GM18508 (cell line): ENCODE measurements at regions not wholly inside any gene's neighbourhood (a gene's known extent, or its start where the extent isn't known, plus 50 kb on each side); places are given as distances from the start of the nearest gene placed in this dataset.

ENCODE experiments used
- ATAC-seq: cut with Tn5 transposase; IDR thresholded peaks from one replicate; pipeline ENCODE4 v1.9.1; 2021; ENCODE audit warnings: moderate number of reproducible peaks; ENCODE audit not compliant: insufficient read depth, unreplicated experiment

GRCh38 chr13:34085204-34085603 lies 267.3 kb downstream of the RFC3 start:
- no peak for ATAC-seq

- ATAC-seq = peak; percentile 41
Measured at GRCh38 chr13:34086281-34086680, 268.3 kb downstream of the RFC3 start.

GRCh38 chr13:34087791-34088190 lies 269.8 kb downstream of the RFC3 start:
- ATAC-seq = no peak

- ATAC-seq = no peak
Measured at GRCh38 chr13:34103854-34104253, 285.9 kb downstream of the RFC3 start.

- ATAC-seq = no peak
Measured at GRCh38 chr13:34104853-34105252, 286.9 kb downstream of the RFC3 start.

GRCh38 chr13:34107806-34108205 lies 289.9 kb downstream of the RFC3 start:
- ATAC-seq = no peak

- ATAC-seq = no peak
Measured at GRCh38 chr13:34108410-34108809, 290.5 kb downstream of the RFC3 start.

GRCh38 chr13:34114581-34114980 lies 296.6 kb downstream of the RFC3 start:
- ATAC-seq = no peak

- no peak for ATAC-seq
Measured at GRCh38 chr13:34116651-34117050, 298.7 kb downstream of the RFC3 start.

- ATAC-seq = no peak
Measured at GRCh38 chr13:34124666-34125306, 306.8 kb downstream of the RFC3 start.

- no peak for ATAC-seq
Measured at GRCh38 chr13:34127523-34127922, 309.6 kb downstream of the RFC3 start.

- no peak for ATAC-seq
Measured at GRCh38 chr13:34128661-34129060, 310.7 kb downstream of the RFC3 start.

GRCh38 chr13:34129436-34129835 lies 311.5 kb downstream of the RFC3 start:
- ATAC-seq = no peak

GRCh38 chr13:34137200-34137599 lies 319.3 kb downstream of the RFC3 start:
- no peak for ATAC-seq

- ATAC-seq = no peak
Measured at GRCh38 chr13:34139660-34140227, 321.8 kb downstream of the RFC3 start.

- no peak for ATAC-seq
Measured at GRCh38 chr13:34143637-34144036, 325.7 kb downstream of the RFC3 start.

GRCh38 chr13:34144142-34144541 lies 326.2 kb downstream of the RFC3 start:
- no peak for ATAC-seq

- ATAC-seq = no peak
Measured at GRCh38 chr13:34145061-34145460, 327.1 kb downstream of the RFC3 start.

GRCh38 chr13:34148359-34148758 lies 330.4 kb downstream of the RFC3 start:
- ATAC-seq = no peak

GRCh38 chr13:34151885-34152284 lies 333.9 kb downstream of the RFC3 start:
- ATAC-seq = no peak

- ATAC-seq = no peak
Measured at GRCh38 chr13:34152409-34152808, 334.5 kb downstream of the RFC3 start.

GRCh38 chr13:34152996-34153395 lies 335.0 kb downstream of the RFC3 start:
- ATAC-seq = no peak
